Body of pancreas (tissue), 4 donors: ENCODE measurements at regions not wholly inside any gene's neighbourhood (a gene's known extent, or its start where the extent isn't known, plus 50 kb on each side); places are given as distances from the start of the nearest gene placed in this dataset.

ENCODE experiments used
- POLR2A ChIP-seq, 3 donors: fragments of 450-650 bp; IDR thresholded peaks; one replicate each; pipeline ENCODE4 v1.6.1; 2016; ENCODE audit warnings: antibody characterized with exemption in 3 of 3, mild to moderate bottlenecking in 2 of 3
- TF ChIP-seq, protein P1 (sequence below), 7 experiments: fragments of 450-650 bp in 4 of 7; fragments of 200-600 bp in 3 of 7; sonication (generic) in 3 of 7; IDR thresholded peaks; one replicate each; pipeline ENCODE4 v1.5.1; 2016 to 2019; ENCODE audit warnings: antibody characterized with exemption in 7 of 7

DNA sequence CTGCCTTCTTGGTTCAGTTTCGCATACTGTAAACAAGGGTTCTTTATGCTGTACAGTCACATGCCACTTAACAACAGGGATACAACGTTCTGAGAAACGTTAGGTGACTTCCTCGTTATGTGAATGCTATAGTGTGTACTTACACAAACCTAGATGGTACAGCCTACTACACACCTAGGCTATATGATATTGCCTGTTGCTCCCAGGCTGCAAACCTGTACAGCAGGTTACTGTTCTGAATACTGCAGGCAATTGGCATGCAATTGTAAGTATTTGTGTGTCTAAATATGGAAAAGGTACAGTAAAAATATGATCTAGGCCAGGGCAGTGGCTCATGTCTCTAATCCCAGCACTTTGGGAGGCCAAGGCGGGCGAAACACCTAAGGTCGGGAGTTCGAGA, 85.7 kb upstream of the PRDM11 start:
- TF ChIP-seq, protein P1, sequence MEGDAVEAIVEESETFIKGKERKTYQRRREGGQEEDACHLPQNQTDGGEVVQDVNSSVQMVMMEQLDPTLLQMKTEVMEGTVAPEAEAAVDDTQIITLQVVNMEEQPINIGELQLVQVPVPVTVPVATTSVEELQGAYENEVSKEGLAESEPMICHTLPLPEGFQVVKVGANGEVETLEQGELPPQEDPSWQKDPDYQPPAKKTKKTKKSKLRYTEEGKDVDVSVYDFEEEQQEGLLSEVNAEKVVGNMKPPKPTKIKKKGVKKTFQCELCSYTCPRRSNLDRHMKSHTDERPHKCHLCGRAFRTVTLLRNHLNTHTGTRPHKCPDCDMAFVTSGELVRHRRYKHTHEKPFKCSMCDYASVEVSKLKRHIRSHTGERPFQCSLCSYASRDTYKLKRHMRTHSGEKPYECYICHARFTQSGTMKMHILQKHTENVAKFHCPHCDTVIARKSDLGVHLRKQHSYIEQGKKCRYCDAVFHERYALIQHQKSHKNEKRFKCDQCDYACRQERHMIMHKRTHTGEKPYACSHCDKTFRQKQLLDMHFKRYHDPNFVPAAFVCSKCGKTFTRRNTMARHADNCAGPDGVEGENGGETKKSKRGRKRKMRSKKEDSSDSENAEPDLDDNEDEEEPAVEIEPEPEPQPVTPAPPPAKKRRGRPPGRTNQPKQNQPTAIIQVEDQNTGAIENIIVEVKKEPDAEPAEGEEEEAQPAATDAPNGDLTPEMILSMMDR (IDR thresholded peaks at IDR 0.05) = no peak
- no peak for TF ChIP-seq POLR2A (IDR thresholded peaks at IDR 0.05)
